GM18498 (cell line): ENCODE measurements at regions not wholly inside any gene's neighbourhood (a gene's known extent, or its start where the extent isn't known, plus 50 kb on each side); places are given as distances from the start of the nearest gene placed in this dataset.
"Not testable (repeated sequence)": the region's sequence is repeated elsewhere in the genome, so short reads cannot be mapped to it uniquely, and the experiment has no call there.

Experiments used
- ATAC-seq: cut with Tn5 transposase; IDR thresholded peaks from one replicate; pipeline ENCODE4 v1.9.1; 2021; ENCODE audit warnings: mild to moderate bottlenecking, moderate library complexity; ENCODE audit not compliant: unreplicated experiment

GRCh38 chr20:4320291-4320690 is 71.2 kb upstream of the ADRA1D start:
- ATAC-seq, result no peak

- no peak for ATAC-seq
Measured at GRCh38 chr20:4318891-4319290, 69.8 kb upstream of the ADRA1D start.

- ATAC-seq, result not testable (repeated sequence)
Measured at GRCh38 chr20:4310616-4311015, 61.5 kb upstream of the ADRA1D start.

- no peak for ATAC-seq
Measured at GRCh38 chr20:4306206-4306605, 57.1 kb upstream of the ADRA1D start.

- ATAC-seq, result no peak
Measured at GRCh38 chr20:4305091-4305490, 56.0 kb upstream of the ADRA1D start.

GRCh38 chr20:4304601-4305000 is 55.5 kb upstream of the ADRA1D start:
- ATAC-seq, result no peak

GRCh38 chr20:4303136-4303535 is 54.0 kb upstream of the ADRA1D start:
- no peak for ATAC-seq

- ATAC-seq, result no peak
Measured at GRCh38 chr20:4300921-4301320, 51.8 kb upstream of the ADRA1D start.

GRCh38 chr20:4300401-4300800 is 51.3 kb upstream of the ADRA1D start:
- ATAC-seq, result no peak

- ATAC-seq, result no peak
Measured at GRCh38 chr20:4299773-4300172, 50.7 kb upstream of the ADRA1D start.

- ATAC-seq, result no peak
Measured at GRCh38 chr20:4299216-4299615, 50.1 kb upstream of the ADRA1D start.
